HEK293T (cell line): ENCODE measurements at regions not wholly inside any gene's neighbourhood (a gene's known extent, or its start where the extent isn't known, plus 50 kb on each side); places are given as distances from the start of the nearest gene placed in this dataset.
"Not testable (repeated sequence)": the region's sequence is repeated elsewhere in the genome, so short reads cannot be mapped to it uniquely, and the experiment has no call there.

Experiments used
- CTCF ChIA-PET: fragments of 350-600 bp; formaldehyde crosslinking; extraction: SDS; loops from one replicate; lab custom pipeline; 2021; ENCODE audit warnings: antibody characterized with exemption, inconsistent platforms; lab: Yijun Ruan, JAX
- POLR2A ChIA-PET: fragments of 350-600 bp; formaldehyde crosslinking; extraction: SDS; loops from one replicate; lab custom pipeline; 2020; ENCODE audit warnings: antibody characterized with exemption, inconsistent platforms; lab: Yijun Ruan, JAX
- DNase-seq: peaks from one replicate; pipeline ENCODE4 v3.0.0; 2012; ENCODE audit warnings: mixed read lengths; ENCODE audit errors: extremely low spot score

DNA sequence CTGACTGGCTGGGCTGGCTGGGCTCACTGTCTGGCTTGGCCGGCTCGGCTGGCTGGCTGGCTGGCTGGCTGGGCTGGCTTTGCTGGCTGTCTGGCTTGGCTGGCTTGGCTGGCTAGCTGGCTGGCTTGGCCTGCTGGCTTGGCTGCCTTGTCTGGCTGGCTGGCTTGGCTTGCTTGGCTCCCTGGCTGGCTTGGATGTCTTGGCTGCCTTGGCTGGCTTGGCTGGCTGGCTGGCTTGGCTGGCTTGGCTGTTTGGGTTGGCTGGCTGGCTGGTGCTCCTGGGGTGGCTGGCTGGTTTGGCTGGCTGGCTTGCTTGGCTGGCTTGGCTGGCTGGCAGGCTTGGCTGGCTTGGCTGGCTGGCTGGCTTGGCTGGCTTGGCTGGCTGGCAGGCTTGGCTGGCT, 2836.9 kb downstream of the RPIA start:
- DNase-seq, CTCF ChIA-PET, POLR2A ChIA-PET: not testable (repeated sequence)

DNA sequence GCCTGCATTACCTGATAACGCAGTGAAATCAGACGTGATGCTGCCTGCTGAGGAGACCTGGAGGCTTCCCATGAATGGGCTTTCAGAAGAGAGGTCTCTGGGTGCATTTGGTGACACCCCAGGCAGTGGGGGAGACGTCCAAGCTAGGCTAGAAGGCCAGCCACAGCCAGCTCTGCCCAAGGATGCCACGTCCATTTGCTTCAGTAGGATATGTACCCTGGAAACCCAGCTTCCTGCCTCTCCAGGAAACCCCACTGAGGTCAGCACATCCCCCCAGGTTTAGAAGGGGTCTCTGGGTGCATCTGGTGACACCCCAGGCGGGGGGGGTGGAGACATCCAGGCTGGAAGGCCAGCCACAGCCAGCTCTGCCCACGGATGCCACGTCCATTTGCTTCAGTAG, 2844.6 kb downstream of the RPIA start:
- POLR2A ChIA-PET, DNase-seq, CTCF ChIA-PET: not testable (repeated sequence)

DNA sequence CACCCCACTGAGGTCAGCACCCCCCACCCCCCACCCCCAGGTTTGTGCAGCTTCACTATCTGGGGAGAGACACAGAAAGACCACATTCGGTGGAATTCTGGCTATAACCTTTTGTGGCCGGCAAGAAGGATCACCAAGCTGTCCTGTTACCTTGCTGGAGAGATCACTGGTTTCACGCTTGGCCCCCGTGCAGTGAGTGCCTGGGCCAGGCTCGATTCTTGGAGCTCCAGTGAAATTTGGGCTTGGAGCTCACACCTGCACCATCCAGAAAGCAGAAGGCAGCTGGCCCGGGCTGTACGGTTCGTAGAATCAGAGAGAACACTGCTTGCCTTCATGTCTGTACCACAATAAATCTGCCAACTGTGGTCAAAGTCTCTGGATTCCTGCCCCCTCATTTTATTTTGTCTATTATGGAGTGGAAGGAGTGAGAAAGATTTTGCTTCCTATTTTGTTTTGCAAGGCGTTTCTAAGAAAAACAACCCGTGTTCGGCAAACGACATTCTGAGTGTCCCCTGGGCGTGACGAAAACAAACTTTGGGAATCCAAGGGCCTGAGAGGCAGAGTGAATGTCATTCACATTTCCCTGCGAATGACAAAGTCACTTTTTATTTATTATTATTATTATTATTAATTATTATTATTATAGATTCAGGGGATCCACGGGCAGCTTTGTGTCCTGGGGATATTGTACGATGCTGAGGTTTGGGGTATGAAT, 2845.2 kb downstream of the RPIA start:
- CTCF ChIA-PET, POLR2A ChIA-PET, DNase-seq: not testable (repeated sequence)

DNA sequence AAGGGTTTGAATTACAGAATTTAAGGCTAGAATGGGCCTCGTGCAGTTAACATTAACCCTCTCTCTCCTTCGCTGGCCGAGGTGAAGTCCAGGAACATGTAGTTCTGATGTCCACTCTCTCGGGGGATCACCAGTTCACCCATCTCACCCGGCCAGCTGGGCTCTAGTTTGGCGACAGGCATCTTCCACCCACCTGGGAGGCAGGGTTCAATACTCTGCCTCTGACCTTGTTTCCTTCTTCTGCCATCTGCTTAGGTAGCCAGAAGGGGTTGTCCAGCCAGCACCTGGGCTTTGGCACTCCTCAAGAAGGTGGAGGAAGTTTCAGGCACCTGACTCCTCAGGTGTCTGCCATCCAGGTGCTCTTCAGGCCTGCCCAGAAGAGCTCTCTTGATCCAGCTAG, 2857.8 kb downstream of the RPIA start:
- CTCF ChIA-PET, DNase-seq, POLR2A ChIA-PET: not testable (repeated sequence)

DNA sequence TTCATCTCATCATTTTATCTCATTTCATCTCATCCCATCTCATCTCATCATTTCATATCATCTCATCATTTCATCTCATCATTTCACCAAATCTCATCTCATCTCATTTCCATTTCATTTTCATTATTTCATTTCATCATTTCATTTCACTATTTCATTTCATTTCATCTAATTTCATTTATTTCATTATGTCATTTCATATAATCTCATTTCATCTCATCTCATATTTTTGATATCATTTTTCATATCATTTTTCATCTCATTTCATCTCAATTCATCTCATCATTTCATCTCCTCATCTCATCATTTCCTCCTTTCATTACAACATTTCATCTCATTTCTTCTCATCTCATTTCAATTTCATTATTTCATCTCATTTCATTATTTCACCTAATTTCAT, 2866.8 kb downstream of the RPIA start:
- POLR2A ChIA-PET, CTCF ChIA-PET, DNase-seq: not testable (repeated sequence)

DNA sequence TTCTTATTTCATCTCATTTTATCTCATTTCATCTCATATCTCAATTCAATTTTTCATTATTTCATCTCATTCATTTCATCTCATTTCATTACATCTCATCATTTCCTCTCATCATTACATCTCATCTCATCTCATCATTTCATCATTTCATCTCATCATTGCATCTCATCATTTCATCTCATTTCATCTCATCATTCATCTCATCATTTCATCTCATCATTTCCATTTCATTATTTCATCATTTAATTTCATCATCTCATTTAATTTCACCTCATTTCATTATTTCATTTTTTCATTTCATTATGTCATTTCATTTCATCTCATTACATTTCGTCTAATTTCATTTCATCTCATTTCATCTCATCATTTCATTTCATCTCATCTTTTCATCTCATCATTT, 2867.8 kb downstream of the RPIA start:
- POLR2A ChIA-PET, DNase-seq, CTCF ChIA-PET: not testable (repeated sequence)

DNA sequence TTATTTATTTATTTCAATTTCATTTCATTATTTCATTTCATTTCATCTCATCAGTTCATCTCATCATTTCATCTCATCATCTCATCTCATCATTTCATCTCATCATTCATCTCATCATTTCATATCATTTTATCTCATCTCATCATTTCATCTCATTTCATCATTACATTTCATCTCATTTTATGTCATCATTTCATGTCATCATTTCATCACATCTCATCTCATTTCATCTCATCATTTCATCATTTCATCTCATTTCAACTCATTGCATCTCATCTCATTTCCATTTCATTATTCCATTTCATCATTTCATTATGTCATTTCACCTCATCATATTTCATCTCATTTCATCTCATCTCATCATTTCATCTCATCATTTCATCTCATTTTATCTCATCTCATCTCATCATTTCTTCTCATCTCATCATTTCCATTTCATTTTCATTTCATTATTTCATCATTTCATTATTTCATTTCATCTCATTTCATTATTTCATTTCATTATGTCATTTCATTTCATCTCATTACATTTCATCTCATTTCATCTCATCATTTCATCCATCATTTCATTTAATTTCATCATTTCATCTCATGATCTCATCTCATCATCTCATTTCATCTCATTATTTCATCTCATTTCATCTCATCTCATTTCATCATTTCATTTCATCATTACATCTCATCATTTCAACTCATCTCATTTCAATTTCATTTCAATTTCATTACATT, 2868.6 kb downstream of the RPIA start:
- CTCF ChIA-PET, POLR2A ChIA-PET, DNase-seq: not testable (repeated sequence)

DNA sequence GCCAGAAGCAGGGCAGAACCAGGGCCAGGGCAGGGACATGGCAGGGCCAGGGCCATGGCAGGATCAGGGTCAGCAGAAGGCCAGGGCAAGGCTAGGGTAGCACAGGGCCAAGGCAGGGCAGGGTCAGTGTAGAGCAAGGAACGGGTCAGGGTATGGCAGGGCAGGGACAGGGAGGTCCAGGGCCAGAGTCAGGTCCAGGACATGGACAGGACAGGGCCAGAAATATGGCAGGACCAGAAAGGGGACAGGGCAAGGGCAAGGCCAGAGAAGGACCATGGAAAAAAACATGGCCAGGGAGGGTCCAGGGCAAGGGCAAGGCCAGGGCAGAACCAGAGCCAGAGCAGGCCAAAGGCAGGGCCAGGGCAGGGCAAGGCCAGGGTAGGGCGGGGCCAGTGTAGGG, 2870.7 kb downstream of the RPIA start:
- CTCF ChIA-PET, DNase-seq: not testable (repeated sequence)

DNA sequence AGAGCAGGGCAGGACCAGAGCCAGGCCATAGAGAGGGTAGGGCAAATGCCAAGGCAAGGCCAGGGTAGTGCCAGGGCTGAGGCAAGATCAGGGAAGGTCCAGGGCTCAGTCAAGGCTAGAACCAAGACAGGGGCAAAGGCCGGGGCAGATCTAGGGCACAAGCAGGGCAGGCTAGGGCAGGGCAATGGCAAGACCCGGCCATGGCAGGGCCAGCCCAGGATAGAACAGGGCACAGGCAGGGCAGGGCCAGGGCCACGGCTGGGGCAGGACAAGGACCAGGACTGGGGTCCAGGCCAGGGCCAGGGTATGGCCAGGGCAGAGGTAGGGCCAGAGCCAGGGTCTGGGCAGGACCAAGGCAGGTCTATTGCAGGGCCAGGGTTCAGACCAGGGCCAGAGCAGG, 2873.2 kb downstream of the RPIA start:
- CTCF ChIA-PET, DNase-seq, POLR2A ChIA-PET: not testable (repeated sequence)

More for the DNA sequence above, 2870.7 kb downstream of the RPIA start:
- POLR2A ChIA-PET = not testable (repeated sequence)

DNA sequence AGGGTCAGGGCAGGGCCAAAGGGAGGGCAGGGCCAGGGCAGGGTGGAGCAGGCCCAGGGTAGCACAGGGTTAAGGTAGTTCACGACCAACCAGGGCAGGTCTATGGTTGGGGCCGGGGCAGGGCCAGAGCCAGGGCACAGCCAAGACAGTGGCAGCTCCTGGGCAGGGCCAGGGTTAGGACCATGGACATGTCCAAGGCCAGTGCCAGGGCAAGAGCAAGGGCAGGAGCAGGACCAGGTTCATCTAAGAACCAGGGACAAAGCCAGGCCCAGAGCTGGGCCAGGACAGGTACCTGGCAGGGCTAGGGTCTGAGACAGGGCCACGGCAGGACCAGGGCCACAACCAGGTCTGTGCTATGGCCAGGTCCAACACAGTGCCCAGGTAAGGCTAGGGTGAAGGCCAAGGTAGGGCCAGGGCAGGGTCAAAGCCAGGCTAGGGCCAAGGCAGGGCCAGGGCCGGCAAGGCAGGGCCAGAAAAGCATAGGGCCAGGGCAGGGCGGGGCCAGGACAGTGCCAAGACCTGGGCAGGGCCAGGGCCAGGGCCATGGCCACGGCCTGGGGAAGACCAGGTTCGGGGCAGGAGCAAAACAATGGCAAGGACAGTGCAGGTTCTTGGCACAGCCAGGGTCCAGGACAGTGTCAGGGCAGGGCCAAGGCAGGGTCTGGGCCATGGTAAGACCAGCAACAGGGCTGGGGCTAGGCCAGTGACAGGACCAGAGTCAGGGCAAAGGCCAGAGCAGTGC, 2874.4 kb downstream of the RPIA start:
- CTCF ChIA-PET, POLR2A ChIA-PET, DNase-seq: not testable (repeated sequence)

DNA sequence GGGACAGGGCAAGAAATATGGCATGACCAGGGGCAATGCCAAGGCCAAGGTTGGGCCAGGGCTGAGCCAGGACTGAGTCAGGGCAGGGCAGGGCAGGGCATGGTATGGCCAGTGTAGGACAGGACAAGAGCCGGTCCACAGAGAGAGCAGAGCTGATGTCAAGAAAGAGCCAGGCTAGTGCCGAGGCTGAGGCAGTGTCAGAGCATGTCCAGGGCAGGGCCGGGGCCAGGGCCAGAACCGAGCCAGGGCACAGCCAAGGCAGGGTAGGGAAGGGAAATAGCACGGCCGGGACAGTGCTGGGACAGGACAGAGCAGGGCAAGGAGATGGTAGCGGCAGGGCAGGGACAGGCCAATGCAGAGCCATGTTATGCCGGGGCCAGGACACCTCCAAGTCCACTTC, 2875.1 kb downstream of the RPIA start:
- POLR2A ChIA-PET, CTCF ChIA-PET, DNase-seq: not testable (repeated sequence)

DNA sequence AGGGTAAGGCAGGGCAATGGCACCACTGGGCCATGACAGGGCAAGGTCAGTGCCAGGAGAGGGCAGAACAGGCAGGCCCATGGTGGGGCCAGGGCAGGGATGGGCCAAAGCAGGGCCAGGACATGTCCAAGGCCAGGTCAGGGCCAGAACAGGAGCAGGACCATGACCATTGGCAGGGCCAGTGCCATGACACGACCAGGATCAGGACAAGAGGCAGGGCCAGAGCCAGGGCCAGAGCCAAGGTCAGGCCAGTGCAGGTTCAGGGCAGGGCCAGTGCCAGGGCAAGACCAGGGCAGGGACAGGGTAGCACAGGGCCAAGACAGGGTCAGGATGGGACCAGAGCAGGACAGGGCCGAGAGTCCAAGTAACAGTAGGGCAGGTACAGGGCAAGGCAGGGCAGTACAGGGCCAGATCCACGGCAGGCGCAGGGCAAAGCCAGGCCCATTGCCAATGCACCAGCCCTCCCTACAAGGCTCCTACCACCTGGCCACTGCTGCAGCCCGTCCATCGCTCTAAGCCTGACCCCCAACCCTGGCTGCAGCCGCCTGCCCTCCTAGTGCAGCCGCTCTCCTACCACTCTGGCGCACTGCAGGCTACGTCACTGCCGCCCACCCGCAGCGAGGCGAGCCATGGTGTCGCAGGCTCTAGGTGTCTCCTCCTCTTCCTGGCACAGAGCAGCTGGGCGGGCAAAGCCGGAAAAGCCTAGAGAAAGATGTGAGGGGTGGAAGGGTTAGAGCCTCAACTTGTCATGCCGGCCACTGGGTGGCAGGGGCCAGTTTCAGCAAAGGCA, 2876.3 kb downstream of the RPIA start:
- CTCF ChIA-PET, DNase-seq, POLR2A ChIA-PET: not testable (repeated sequence)

DNA sequence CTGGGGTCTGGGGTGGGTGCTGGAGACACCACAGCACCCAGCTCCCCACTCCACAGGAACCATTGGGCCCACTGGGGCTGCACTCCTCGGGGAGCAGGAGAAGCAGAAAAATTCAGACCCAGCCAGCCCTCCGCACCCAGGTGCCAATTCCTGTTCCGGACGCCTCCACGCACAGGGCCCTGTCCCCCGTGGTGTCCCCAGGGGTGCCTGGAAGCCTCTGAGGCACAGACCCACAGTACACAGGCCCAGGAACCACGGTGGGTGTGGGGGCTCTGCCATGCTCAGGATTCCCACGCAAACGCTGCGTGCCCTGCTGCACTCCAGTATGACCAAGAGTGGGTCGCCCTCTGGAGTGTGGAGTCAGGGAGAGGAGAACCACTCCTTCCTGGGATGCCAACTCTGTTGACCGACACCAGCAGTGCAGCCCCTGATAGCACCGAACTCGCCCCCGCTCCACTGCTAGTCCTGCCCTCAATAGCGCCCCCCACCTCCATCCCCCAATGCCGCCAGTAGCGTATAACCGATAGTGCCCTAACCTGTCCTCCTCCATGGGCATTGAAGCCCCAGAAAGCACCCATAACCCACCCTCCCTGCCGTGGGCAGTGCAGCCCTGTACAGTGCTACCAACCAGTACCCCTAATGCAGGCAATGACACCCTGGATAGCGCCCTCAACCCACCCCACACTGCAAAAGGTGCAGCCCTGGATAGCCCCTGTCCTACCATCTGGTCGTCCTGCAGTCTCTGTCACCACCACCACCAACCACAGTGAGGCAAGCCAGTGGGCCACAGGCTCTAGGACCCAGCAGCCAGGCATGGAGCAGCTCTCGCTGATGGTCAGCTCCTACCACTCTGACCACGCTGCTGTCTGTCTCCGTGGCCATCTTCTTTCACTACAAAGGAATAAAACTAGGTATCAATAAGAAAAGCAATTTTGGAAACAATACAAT, 2877.2 kb downstream of the RPIA start:
- POLR2A ChIA-PET, DNase-seq, CTCF ChIA-PET: not testable (repeated sequence)

DNA sequence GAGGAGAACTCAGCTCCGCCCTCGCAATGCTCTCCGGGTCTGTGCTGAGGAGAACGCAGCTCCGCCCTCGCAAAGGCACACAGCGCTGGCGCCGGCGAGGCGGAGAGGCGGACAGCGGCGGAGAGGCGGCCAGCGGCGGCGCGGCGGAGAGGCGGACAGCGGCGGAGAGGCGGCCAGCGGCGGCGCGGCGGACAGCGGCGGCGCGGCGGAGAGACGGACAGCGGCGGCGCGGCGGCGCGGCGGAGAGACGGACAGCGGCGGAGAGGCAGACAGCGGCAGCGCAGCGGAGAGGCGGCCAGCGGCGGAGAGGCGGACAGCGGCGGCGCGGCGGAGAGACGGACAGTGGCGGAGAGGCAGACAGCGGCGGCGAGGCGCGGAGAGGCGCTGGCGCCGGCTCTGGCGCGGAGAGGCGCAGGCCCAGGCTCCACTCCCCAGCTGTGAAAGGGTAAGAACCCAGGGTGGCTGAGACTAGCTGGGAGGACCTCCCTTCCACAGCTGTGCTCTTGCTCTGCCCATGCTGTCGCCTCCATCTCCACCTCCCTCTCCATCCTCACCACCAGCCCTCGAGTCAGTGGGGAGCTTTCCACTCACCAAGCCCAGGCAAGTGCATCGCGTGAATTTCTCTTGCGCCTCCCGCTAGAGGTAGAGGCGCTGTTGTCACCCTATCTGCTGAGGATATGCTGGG, 2879.9 kb downstream of the RPIA start:
- CTCF ChIA-PET, DNase-seq, POLR2A ChIA-PET: not testable (repeated sequence)

DNA sequence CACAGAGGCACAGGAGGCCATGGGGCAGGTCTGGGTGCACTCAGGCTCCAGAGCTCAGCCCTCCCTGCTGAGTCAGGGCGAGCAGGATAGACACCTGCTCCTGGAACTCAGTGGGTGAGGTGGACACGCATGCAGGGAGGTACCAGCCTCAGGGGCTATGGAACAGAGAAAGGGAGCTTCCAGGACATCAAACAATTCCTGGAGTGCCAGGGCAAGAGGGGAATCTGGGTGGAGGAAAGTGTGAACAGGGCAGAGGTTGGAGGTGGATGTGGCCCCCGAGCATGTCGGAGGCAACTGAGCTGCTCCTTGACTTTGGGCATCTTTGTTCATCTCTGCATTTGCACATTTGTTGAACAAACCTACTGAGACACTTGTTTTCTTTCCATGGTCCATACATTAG, 2881.5 kb downstream of the RPIA start:
- DNase-seq, CTCF ChIA-PET, POLR2A ChIA-PET: not testable (repeated sequence)

DNA sequence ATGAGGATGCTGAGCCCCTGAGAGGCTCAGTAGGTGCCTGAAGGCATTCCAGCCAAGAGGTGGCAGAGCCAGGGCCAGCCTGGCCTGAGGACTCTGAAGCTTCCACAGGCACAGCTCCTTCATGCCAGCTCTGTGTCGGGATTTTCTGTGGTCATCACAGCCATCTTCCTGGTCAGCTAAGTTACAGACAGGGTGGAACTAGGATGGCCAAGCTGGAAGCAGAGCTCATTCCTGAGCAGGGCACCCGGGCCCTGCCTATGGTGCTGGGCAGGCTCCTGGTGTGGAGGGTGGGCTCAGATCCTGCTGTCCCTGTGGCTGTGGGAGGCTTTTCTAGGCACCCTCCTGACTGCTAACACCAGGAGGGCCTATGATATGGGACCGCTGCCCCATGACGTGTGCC, 2882.3 kb downstream of the RPIA start:
- CTCF ChIA-PET, DNase-seq, POLR2A ChIA-PET: not testable (repeated sequence)

DNA sequence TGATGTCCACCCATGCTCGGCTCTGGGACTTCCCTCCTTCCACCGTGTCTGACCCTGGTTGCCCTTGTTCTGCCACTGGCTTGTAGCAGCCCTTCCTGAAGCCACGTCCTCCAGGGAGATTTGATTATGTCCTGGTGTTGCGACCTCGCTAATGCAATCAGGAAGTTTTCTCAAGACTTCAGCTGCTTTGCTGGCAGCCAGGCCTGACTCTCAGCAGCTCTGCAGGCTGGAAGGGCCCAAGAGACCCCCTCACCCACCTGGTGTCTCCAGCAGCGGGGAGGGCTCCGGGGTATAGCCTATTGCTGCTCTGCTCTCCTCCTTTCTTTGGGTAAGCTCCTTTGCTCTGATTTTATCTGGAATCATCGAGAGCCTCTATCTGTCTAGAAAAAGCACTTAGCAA, 2882.8 kb downstream of the RPIA start:
- DNase-seq, POLR2A ChIA-PET, CTCF ChIA-PET: not testable (repeated sequence)
